NOMO-1 treated with dmso at 0.1 percent for 144 hours (cell line): ENCODE measurements at regions not wholly inside any gene's neighbourhood (a gene's known extent, or its start where the extent isn't known, plus 50 kb on each side); places are given as distances from the start of the nearest gene placed in this dataset.

ENCODE experiments used
- DNase-seq: peaks from one replicate; lab custom pipeline; 2025; ENCODE audit not compliant: unreplicated experiment; lab: John Stamatoyannopoulos, UW

- DNase-seq, result no peak
Measured at GRCh38 chr16:76612497-76612896, 335.3 kb downstream of the CNTNAP4 start.

- no peak for DNase-seq
Measured at GRCh38 chr16:76614269-76614668, 337.1 kb downstream of the CNTNAP4 start.

GRCh38 chr16:76622876-76623275 is 345.7 kb downstream of the CNTNAP4 start:
- DNase-seq, result no peak

GRCh38 chr16:76634847-76635697 is 357.9 kb downstream of the CNTNAP4 start:
- no peak for DNase-seq

GRCh38 chr16:76639685-76640289 is 362.6 kb downstream of the CNTNAP4 start:
- no peak for DNase-seq

- no peak for DNase-seq
Measured at GRCh38 chr16:76650582-76650981, 373.4 kb downstream of the CNTNAP4 start.

GRCh38 chr16:76653390-76654026 is 376.3 kb downstream of the CNTNAP4 start:
- DNase-seq, result peak; percentile 12

GRCh38 chr16:76654088-76654820 is 377.1 kb downstream of the CNTNAP4 start:
- DNase-seq, result no peak

- DNase-seq, result no peak
Measured at GRCh38 chr16:76656994-76657393, 379.8 kb downstream of the CNTNAP4 start.

GRCh38 chr16:76661691-76662235 is 384.6 kb downstream of the CNTNAP4 start:
- DNase-seq, result no peak

GRCh38 chr16:76665571-76666275 is 388.5 kb downstream of the CNTNAP4 start:
- no peak for DNase-seq

GRCh38 chr16:76668207-76668725 is 391.1 kb downstream of the CNTNAP4 start:
- no peak for DNase-seq

- DNase-seq, result no peak
Measured at GRCh38 chr16:76669288-76669687, 392.1 kb downstream of the CNTNAP4 start.

GRCh38 chr16:76670125-76670857 is 393.1 kb downstream of the CNTNAP4 start:
- DNase-seq, result no peak

- no peak for DNase-seq
Measured at GRCh38 chr16:76676356-76676755, 399.2 kb downstream of the CNTNAP4 start.

- no peak for DNase-seq
Measured at GRCh38 chr16:76681296-76681695, 404.1 kb downstream of the CNTNAP4 start.

- no peak for DNase-seq
Measured at GRCh38 chr16:76683051-76683450, 405.9 kb downstream of the CNTNAP4 start.

GRCh38 chr16:76696876-76697275 is 419.7 kb downstream of the CNTNAP4 start:
- DNase-seq, result no peak

GRCh38 chr16:76705892-76706291 is 428.7 kb downstream of the CNTNAP4 start:
- DNase-seq, result no peak

GRCh38 chr16:76713191-76713590 is 436.0 kb downstream of the CNTNAP4 start:
- DNase-seq, result no peak
